GM21515 (cell line): ENCODE measurements at regions not wholly inside any gene's neighbourhood (a gene's known extent, or its start where the extent isn't known, plus 50 kb on each side); places are given as distances from the start of the nearest gene placed in this dataset.

ENCODE experiments used
- ATAC-seq: cut with Tn5 transposase; IDR thresholded peaks from one replicate; pipeline ENCODE4 v1.9.1; 2021; ENCODE audit not compliant: unreplicated experiment

GRCh38 chr4:27472364-27472763 lies 611.7 kb downstream of the STIM2 start:
- ATAC-seq = no peak

GRCh38 chr4:27474691-27475090 lies 614.0 kb downstream of the STIM2 start:
- no peak for ATAC-seq

GRCh38 chr4:27484216-27484615 lies 623.6 kb downstream of the STIM2 start:
- ATAC-seq = no peak

GRCh38 chr4:27490315-27490714 lies 629.7 kb downstream of the STIM2 start:
- no peak for ATAC-seq

- no peak for ATAC-seq
Measured at GRCh38 chr4:27490766-27491165, 630.1 kb downstream of the STIM2 start.

GRCh38 chr4:27506401-27506800 lies 645.8 kb downstream of the STIM2 start:
- no peak for ATAC-seq

- no peak for ATAC-seq
Measured at GRCh38 chr4:27514711-27515110, 654.1 kb downstream of the STIM2 start.

- no peak for ATAC-seq
Measured at GRCh38 chr4:27515140-27515539, 654.5 kb downstream of the STIM2 start.

- ATAC-seq = no peak
Measured at GRCh38 chr4:27518876-27519275, 658.2 kb downstream of the STIM2 start.

GRCh38 chr4:27524224-27524623 lies 663.6 kb downstream of the STIM2 start:
- ATAC-seq = no peak

- no peak for ATAC-seq
Measured at GRCh38 chr4:27534488-27534887, 673.8 kb downstream of the STIM2 start.

GRCh38 chr4:27568236-27568951 lies 707.8 kb downstream of the STIM2 start:
- no peak for ATAC-seq

GRCh38 chr4:27568952-27569319 lies 708.3 kb downstream of the STIM2 start:
- no peak for ATAC-seq

- no peak for ATAC-seq
Measured at GRCh38 chr4:27574743-27575142, 714.1 kb downstream of the STIM2 start.

GRCh38 chr4:27577951-27578350 lies 717.3 kb downstream of the STIM2 start:
- ATAC-seq = no peak

GRCh38 chr4:27592738-27593137 lies 732.1 kb downstream of the STIM2 start:
- ATAC-seq = no peak

GRCh38 chr4:27594922-27595321 lies 734.3 kb downstream of the STIM2 start:
- ATAC-seq = no peak

GRCh38 chr4:27595571-27596360 lies 735.1 kb downstream of the STIM2 start:
- ATAC-seq = no peak

GRCh38 chr4:27602172-27602571 lies 741.5 kb downstream of the STIM2 start:
- no peak for ATAC-seq

GRCh38 chr4:27604692-27605091 lies 744.1 kb downstream of the STIM2 start:
- no peak for ATAC-seq

- no peak for ATAC-seq
Measured at GRCh38 chr4:27616166-27616565, 755.5 kb downstream of the STIM2 start.

GRCh38 chr4:27619435-27619834 lies 758.8 kb downstream of the STIM2 start:
- ATAC-seq = no peak

GRCh38 chr4:27620886-27621285 lies 760.2 kb downstream of the STIM2 start:
- ATAC-seq = no peak
